ENCODE measurements at regions not wholly inside any gene's neighbourhood (a gene's known extent, or its start where the extent isn't known, plus 50 kb on each side); places are given as distances from the start of the nearest gene placed in this dataset.
"Not testable (repeated sequence)": the region's sequence is repeated elsewhere in the genome, so short reads cannot be mapped to it uniquely, and the experiment has no call there.

DNA sequence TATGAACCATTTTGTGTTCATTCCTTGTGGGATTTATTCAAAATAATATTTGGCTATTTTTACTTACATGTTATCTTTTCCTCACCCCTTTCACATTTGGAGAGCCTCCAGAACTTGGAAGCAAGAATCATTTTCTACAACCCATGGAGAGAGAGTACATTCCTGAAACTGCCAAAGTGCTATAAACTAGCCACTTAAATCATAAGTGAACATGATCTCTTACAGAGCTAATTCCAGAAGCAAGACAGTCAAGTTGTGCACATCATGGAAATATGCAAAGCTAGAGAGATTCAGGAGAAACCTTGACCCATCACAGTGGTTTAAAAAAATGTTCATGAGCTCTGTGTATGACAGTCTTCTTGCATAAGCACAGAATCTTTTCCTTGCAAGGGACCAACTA, 883.6 kb upstream of the C9orf72 start:
- peaks cover 0 to 11% (median 5%) of the 10 kb centered on the region in 4 donors for H3K4me1 ChIP-seq

GRCh38 chr9:28464481-28465216, 891.4 kb upstream of the C9orf72 start:
- Histone ChIP-seq H3K27ac (no peak overlapping the region), H3K9me3 (peaks cover 0 to 6% (median 0%) of the 10 kb centered on the region in 4 donors), H3K4me1 (no peaks in the 10 kb centered on the region), H3K36me3 (no peaks in the 10 kb centered on the region), H3K27me3 (no peaks in the 10 kb centered on the region), H3K4me3 (no peak overlapping the region)
- no peak for DNase-seq
- TF ChIP-seq EP300 (IDR thresholded peaks at IDR 0.05): no peak
- 87 to 88% methylated on average over 8 of the region's 8 CpGs for WGBS, 2 donors
- intact Hi-C loops (cut with DNase I): no loop called here

More for the DNA sequence above, 883.6 kb upstream of the C9orf72 start:
- H3K27me3 ChIP-seq: no peaks in the 10 kb centered on the region
- H3K9me3 ChIP-seq: no peaks in the 10 kb centered on the region
- TF ChIP-seq EP300 (IDR thresholded peaks at IDR 0.05) (no peak), CTCF (IDR thresholded peaks at IDR 0.05) (no peak), POLR2A (IDR thresholded peaks at IDR 0.05) (no peak), POLR2AphosphoS5 (IDR thresholded peaks at IDR 0.05) (no peak)
- intact Hi-C loops (cut with DNase I): no loop called here
- H3K27ac ChIP-seq: no peak overlapping the region
- no peak overlapping the region for H3K4me3 ChIP-seq
- DNase-seq: no peak
- H3K36me3 ChIP-seq: no peaks in the 10 kb centered on the region

GRCh38 chr9:28471261-28471660, 898.0 kb upstream of the C9orf72 start:
- 62 to 68% methylated on average over 2 of the region's 2 CpGs for WGBS, 2 donors
- Histone ChIP-seq H3K9me3 (peaks cover 0 to 6% (median 0%) of the 10 kb centered on the region in 4 donors), H3K27me3 (no peaks in the 10 kb centered on the region), H3K36me3 (no peaks in the 10 kb centered on the region), H3K4me3 (no peak overlapping the region), H3K4me1 (no peaks in the 10 kb centered on the region), H3K27ac (no peak overlapping the region)
- intact Hi-C loops (cut with DNase I): no loop called here
- no peak for DNase-seq
- no peak for TF ChIP-seq POLR2A (IDR thresholded peaks at IDR 0.05)
- TF ChIP-seq CTCF (IDR thresholded peaks at IDR 0.05): no peak
- no peak for TF ChIP-seq POLR2AphosphoS5 (IDR thresholded peaks at IDR 0.05)
- no peak for TF ChIP-seq EP300 (IDR thresholded peaks at IDR 0.05)

DNA sequence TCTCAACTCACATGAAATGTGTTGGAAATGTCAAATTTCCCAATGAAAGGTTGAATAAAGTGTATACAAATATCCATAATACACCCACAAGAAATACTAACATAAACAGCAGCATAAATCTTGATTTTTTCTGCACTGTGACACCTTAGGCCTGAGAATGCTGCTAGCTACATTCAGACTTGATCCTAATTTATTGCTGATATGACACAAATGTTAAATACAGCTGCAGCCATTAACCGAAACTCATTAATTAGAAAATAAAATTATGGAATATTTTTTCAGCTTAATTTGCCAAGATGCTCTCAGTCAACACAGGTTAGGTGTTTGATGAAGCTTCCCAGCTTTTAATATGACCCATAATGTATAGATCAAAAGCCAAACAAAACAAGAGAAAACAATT, 914.3 kb upstream of the C9orf72 start:
- H3K27me3 ChIP-seq: no peaks in the 10 kb centered on the region
- no peaks in the 10 kb centered on the region for H3K9me3 ChIP-seq
- intact Hi-C loops (cut with DNase I): no loop called here
- no peak overlapping the region for H3K27ac ChIP-seq
- WGBS, 2 donors: 78 to 80% methylated on average over 1 of the region's 1 CpG
- no peak overlapping the region for H3K4me3 ChIP-seq
- DNase-seq: no peak
- TF ChIP-seq CTCF (IDR thresholded peaks at IDR 0.05) (no peak), POLR2AphosphoS5 (IDR thresholded peaks at IDR 0.05) (no peak), EP300 (IDR thresholded peaks at IDR 0.05) (no peak), POLR2A (IDR thresholded peaks at IDR 0.05) (no peak)
- no peaks in the 10 kb centered on the region for H3K36me3 ChIP-seq
- H3K4me1 ChIP-seq: no peaks in the 10 kb centered on the region

DNA sequence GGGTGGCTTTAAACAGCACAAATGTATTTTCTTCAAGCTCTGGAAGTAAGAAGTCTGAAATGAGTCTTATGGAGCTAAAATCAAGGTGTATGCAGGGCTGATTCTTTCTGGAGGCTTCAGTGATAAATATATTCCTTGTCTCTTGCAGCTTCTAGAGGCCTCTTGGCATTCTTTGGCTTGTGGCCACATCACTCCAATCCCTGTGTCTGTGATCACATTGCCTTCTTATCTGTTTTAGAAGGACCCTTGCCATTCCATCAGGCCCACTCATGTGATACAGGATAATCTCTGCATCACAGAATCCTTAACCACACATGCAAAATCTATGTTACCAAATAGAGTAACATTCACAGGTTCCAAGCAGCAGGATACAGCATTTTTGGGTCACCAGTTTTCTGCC, 917.8 kb upstream of the C9orf72 start:
- Histone ChIP-seq H3K36me3 (no peaks in the 10 kb centered on the region), H3K9me3 (no peaks in the 10 kb centered on the region), H3K27me3 (no peaks in the 10 kb centered on the region), H3K4me3 (no peak overlapping the region), H3K27ac (no peak overlapping the region), H3K4me1 (no peaks in the 10 kb centered on the region)
- intact Hi-C loops (cut with DNase I): no loop called here
- TF ChIP-seq POLR2A (IDR thresholded peaks at IDR 0.05): no peak
- no peak for TF ChIP-seq CTCF (IDR thresholded peaks at IDR 0.05)
- no peak for TF ChIP-seq EP300 (IDR thresholded peaks at IDR 0.05)
- TF ChIP-seq POLR2AphosphoS5 (IDR thresholded peaks at IDR 0.05): no peak
- no peak for DNase-seq

GRCh38 chr9:28498168-28498567, 924.9 kb upstream of the C9orf72 start:
- H3K36me3 ChIP-seq; H3K27ac ChIP-seq; H3K4me1 ChIP-seq; H3K27me3 ChIP-seq; DNase-seq; intact Hi-C loops (cut with DNase I); H3K4me3 ChIP-seq; H3K9me3 ChIP-seq: not testable (repeated sequence)
- WGBS, 2 donors: 87 to 90% methylated on average over 10 of the region's 10 CpGs

Measured in sigmoid colon (tissue), 6 donors.